ENCODE measurements at regions not wholly inside any gene's neighbourhood (a gene's known extent, or its start where the extent isn't known, plus 50 kb on each side); places are given as distances from the start of the nearest gene placed in this dataset.
A peak's percentile ranks its signal among the peaks of the same experiment; 100 is the strongest.
"Not testable (repeated sequence)": the region's sequence is repeated elsewhere in the genome, so short reads cannot be mapped to it uniquely, and the experiment has no call there.

- DNase-seq = no peak
- H3K9me2 ChIP-seq (ENCODE audit: insufficient read depth) = no peaks in the 10 kb centered on the region
- H3K4me2 ChIP-seq (ENCODE audit: unreplicated experiment) = no peak overlapping the region
- in situ Hi-C loops (cut with MboI) = loop anchor here (25.0 kb wide), 1 partner anchor 986 kb away; no protein-coding TSS in a partner anchor
- no peaks in the 10 kb centered on the region for H3K27me3 ChIP-seq (replicated peaks; ENCODE audit: insufficient read depth)
- H3K79me2 ChIP-seq (ENCODE audit: insufficient read depth) = no peaks in the 10 kb centered on the region
- H3K9ac ChIP-seq = no peak overlapping the region
- no peak overlapping the region for H2AFZ ChIP-seq
- H3K4me1 ChIP-seq (ENCODE audit: insufficient read depth) = peaks cover 7% of the 10 kb centered on the region; the same call in 1 of the 2 replicates
- H3K4me3 ChIP-seq = no peak overlapping the region
- H3K27ac ChIP-seq = no peak overlapping the region
- H3F3A ChIP-seq (ENCODE audit: insufficient read depth) = no peaks in the 10 kb centered on the region; the same call in 1 of the 2 replicates
- no peak for TF ChIP-seq EZH2phosphoT487 (IDR thresholded peaks at IDR 0.05; ENCODE audit: insufficient read depth, low read depth)
- no peak for TF ChIP-seq EZH2 (IDR thresholded peaks at IDR 0.05; ENCODE audit: insufficient read depth, poor library complexity, severe bottlenecking)
- H3K36me3 ChIP-seq (ENCODE audit: low read depth) = no peaks in the 10 kb centered on the region
- H4K20me1 ChIP-seq (ENCODE audit: insufficient read depth) = no peaks in the 10 kb centered on the region
- H3K9me3 ChIP-seq (ENCODE audit: low read depth) = no peaks in the 10 kb centered on the region
- 85 to 95% methylated on average over 1 of the region's 1 CpG for WGBS, 2 experiments (ENCODE audit: low coverage in 1 of 2, low lambda C conversion rate in 2 of 2, missing lambda C conversion rate in 2 of 2)
These were observed 588.8 kb downstream of the ANKRD50 start for GRCh38 chr4:124123721-124124120.

DNA sequence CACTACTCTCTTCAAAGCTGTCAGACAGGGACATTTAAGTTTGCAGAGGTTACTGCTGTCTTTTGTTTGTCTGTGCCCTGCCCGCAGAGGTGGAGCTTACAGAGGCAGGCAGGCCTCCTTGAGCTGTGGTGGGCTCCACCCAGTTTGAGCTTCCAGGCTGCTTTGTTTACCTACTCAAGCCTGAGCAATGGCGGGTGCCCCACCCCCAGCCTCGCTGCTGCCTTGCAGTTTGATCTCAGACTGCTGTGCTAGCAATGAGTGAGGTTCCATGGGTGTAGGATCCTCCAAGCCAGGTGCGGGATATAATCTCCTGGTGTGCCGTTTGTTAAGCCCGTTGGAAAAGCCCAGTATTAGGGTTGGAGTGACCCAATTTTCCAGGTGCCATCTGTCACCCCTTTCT lies 581.2 kb downstream of the ANKRD50 start:
- H3K4me2 ChIP-seq (ENCODE audit: unreplicated experiment); in situ Hi-C loops (cut with MboI): not testable (repeated sequence)

DNA sequence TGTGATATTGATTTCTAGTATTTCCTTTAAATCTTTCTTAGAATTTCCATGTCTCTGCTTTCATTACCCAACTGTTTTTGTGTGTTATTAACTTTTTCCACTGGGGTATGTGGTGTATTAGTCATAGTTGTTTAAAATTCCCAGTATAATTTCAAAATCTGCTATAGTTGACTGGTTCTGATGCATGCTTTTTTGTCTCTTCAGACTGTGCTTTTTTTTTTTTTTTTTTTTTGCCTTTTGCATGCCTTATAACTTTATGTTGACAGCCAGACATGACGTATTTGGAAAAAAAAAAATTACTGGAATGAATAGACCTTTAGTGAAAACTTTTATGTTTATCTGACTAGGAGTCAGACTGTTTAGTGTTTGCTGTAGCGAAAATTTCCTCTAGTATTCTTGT lies 580.4 kb downstream of the ANKRD50 start:
- H3K27ac ChIP-seq = no peak overlapping the region
- H3K4me2 ChIP-seq (ENCODE audit: unreplicated experiment) = no peak overlapping the region
- H3K4me3 ChIP-seq = no peak overlapping the region
- DNase-seq = peak; percentile 8
- H3K79me2 ChIP-seq (ENCODE audit: insufficient read depth) = no peaks in the 10 kb centered on the region
- in situ Hi-C loops (cut with MboI) = no loop called here
- H3K4me1 ChIP-seq (ENCODE audit: insufficient read depth) = peaks cover 11% of the 10 kb centered on the region
- H4K20me1 ChIP-seq (ENCODE audit: insufficient read depth) = no peaks in the 10 kb centered on the region
- WGBS, 2 experiments (ENCODE audit: low coverage in 1 of 2, low lambda C conversion rate in 2 of 2, missing lambda C conversion rate in 2 of 2) = 54 to 55% methylated on average over 2 of the region's 2 CpGs
- TF ChIP-seq EZH2 (IDR thresholded peaks at IDR 0.05; ENCODE audit: insufficient read depth, poor library complexity, severe bottlenecking) = no peak
- TF ChIP-seq EZH2phosphoT487 (IDR thresholded peaks at IDR 0.05; ENCODE audit: insufficient read depth, low read depth) = no peak
- H2AFZ ChIP-seq = no peak overlapping the region
- 0 out of 2 replicates have a peak, but pooled peaks cover 6% of the 10 kb centered on the region for H3F3A ChIP-seq (ENCODE audit: insufficient read depth)
- H3K9ac ChIP-seq = no peak overlapping the region
- no peaks in the 10 kb centered on the region for H3K36me3 ChIP-seq (ENCODE audit: low read depth)
- no peaks in the 10 kb centered on the region for H3K9me3 ChIP-seq (ENCODE audit: low read depth)
- peaks cover 8% of the 10 kb centered on the region; the same call in 1 of the 2 replicates for H3K27me3 ChIP-seq (replicated peaks; ENCODE audit: insufficient read depth)
- H3K9me2 ChIP-seq (ENCODE audit: insufficient read depth) = no peaks in the 10 kb centered on the region

More for the DNA sequence above, 581.2 kb downstream of the ANKRD50 start:
- not testable (repeated sequence) for H3F3A ChIP-seq (ENCODE audit: insufficient read depth); H3K79me2 ChIP-seq (ENCODE audit: insufficient read depth); H3K9me2 ChIP-seq (ENCODE audit: insufficient read depth); DNase-seq; H3K9me3 ChIP-seq (ENCODE audit: low read depth); H3K4me3 ChIP-seq; H3K27ac ChIP-seq; H2AFZ ChIP-seq; H3K9ac ChIP-seq; H3K36me3 ChIP-seq (ENCODE audit: low read depth); H4K20me1 ChIP-seq (ENCODE audit: insufficient read depth); H3K27me3 ChIP-seq (replicated peaks; ENCODE audit: insufficient read depth)
- H3K4me1 ChIP-seq (ENCODE audit: insufficient read depth) = peaks cover 11% of the 10 kb centered on the region
- 89 to 92% methylated on average over 6 of the region's 6 CpGs for WGBS, 2 experiments (ENCODE audit: low coverage in 1 of 2, low lambda C conversion rate in 2 of 2, missing lambda C conversion rate in 2 of 2)

GRCh38 chr4:124133753-124134152 lies 578.8 kb downstream of the ANKRD50 start:
- Histone ChIP-seq H3F3A (ENCODE audit: insufficient read depth) (0 out of 2 replicates have a peak, but pooled peaks cover 6% of the 10 kb centered on the region), H3K4me2 (ENCODE audit: unreplicated experiment) (no peak overlapping the region), H3K9me2 (ENCODE audit: insufficient read depth) (no peaks in the 10 kb centered on the region), H3K27me3 (replicated peaks; ENCODE audit: insufficient read depth) (peaks cover 8% of the 10 kb centered on the region; the same call in 1 of the 2 replicates), H3K4me3 (no peak overlapping the region), H3K27ac (no peak overlapping the region), H2AFZ (no peak overlapping the region), H3K4me1 (ENCODE audit: insufficient read depth) (peaks cover 11% of the 10 kb centered on the region), H3K9ac (no peak overlapping the region), H3K36me3 (ENCODE audit: low read depth) (no peaks in the 10 kb centered on the region), H3K9me3 (ENCODE audit: low read depth) (no peaks in the 10 kb centered on the region), H3K79me2 (ENCODE audit: insufficient read depth) (no peaks in the 10 kb centered on the region), H4K20me1 (ENCODE audit: insufficient read depth) (no peaks in the 10 kb centered on the region)
- TF ChIP-seq EZH2 (IDR thresholded peaks at IDR 0.05; ENCODE audit: insufficient read depth, poor library complexity, severe bottlenecking) = no peak
- TF ChIP-seq EZH2phosphoT487 (IDR thresholded peaks at IDR 0.05; ENCODE audit: insufficient read depth, low read depth) = no peak
- WGBS, 2 experiments (ENCODE audit: low coverage in 1 of 2, low lambda C conversion rate in 2 of 2, missing lambda C conversion rate in 2 of 2) = 11 to 19% methylated on average over 1 of the region's 1 CpG
- no peak for DNase-seq
- in situ Hi-C loops (cut with MboI) = no loop called here

DNA sequence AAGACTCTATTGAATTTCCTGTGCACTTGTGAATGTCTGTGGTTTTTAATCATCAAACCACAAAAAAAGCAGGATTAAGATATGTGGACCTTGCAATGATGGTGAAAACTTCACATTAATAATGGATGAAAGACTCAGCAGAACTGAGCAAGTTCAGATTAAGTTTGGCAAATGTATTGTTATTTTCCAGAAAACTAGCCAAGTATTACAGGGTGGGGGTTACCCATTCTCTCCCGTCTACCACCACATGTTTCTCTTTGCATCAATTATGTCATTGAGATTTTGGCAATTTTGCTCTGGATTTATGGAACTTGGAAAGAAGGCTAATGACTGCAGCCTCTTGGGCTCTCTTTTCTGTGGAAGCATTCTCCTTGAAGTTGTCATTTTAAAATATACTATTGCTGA lies 577.1 kb downstream of the ANKRD50 start:
- H3F3A ChIP-seq (ENCODE audit: insufficient read depth) = 0 out of 2 replicates have a peak, but pooled peaks cover 6% of the 10 kb centered on the region
- H3K36me3 ChIP-seq (ENCODE audit: low read depth) = no peaks in the 10 kb centered on the region
- no peaks in the 10 kb centered on the region for H3K9me2 ChIP-seq (ENCODE audit: insufficient read depth)
- H4K20me1 ChIP-seq (ENCODE audit: insufficient read depth) = no peaks in the 10 kb centered on the region
- H3K4me2 ChIP-seq (ENCODE audit: unreplicated experiment) = no peak overlapping the region
- peaks cover 11% of the 10 kb centered on the region for H3K4me1 ChIP-seq (ENCODE audit: insufficient read depth)
- no peak overlapping the region for H3K9ac ChIP-seq
- in situ Hi-C loops (cut with MboI) = no loop called here
- 0% methylated on average over 1 of the region's 1 CpG for WGBS, 2 experiments (ENCODE audit: low coverage in 1 of 2, low lambda C conversion rate in 2 of 2, missing lambda C conversion rate in 2 of 2)
- no peak overlapping the region for H3K4me3 ChIP-seq
- H3K9me3 ChIP-seq (ENCODE audit: low read depth) = no peaks in the 10 kb centered on the region
- TF ChIP-seq EZH2 (IDR thresholded peaks at IDR 0.05; ENCODE audit: insufficient read depth, poor library complexity, severe bottlenecking) (no peak), EZH2phosphoT487 (IDR thresholded peaks at IDR 0.05; ENCODE audit: insufficient read depth, low read depth) (no peak)
- H3K27ac ChIP-seq = no peak overlapping the region
- DNase-seq = peak; percentile 28
- peaks cover 8% of the 10 kb centered on the region; the same call in 1 of the 2 replicates for H3K27me3 ChIP-seq (replicated peaks; ENCODE audit: insufficient read depth)
- no peak overlapping the region for H2AFZ ChIP-seq
- no peaks in the 10 kb centered on the region for H3K79me2 ChIP-seq (ENCODE audit: insufficient read depth)
